Activated CD8-positive, alpha-beta memory T cell treated with anti-CD3 and anti-CD28 coated beads, Interleukin-2, amount 10 ng/mL, durations not matched to agents 7 days and 5 days (primary cell): ENCODE measurements at regions not wholly inside any gene's neighbourhood (a gene's known extent, or its start where the extent isn't known, plus 50 kb on each side); places are given as distances from the start of the nearest gene placed in this dataset.

Experiments used
- ATAC-seq: fragments of 150-1000 bp; cut with Tn5 transposase; one replicate; pipeline ENCODE4 v1.10.0; 2021; ENCODE audit warnings: moderate library complexity
- CTCF ChIA-PET: fragments of 350-600 bp; sonication (Branson Sonifier 250); formaldehyde crosslinking; loops from one replicate; lab custom pipeline; 2021; ENCODE audit warnings: antibody characterized with exemption; lab: Charles Lee
- DNase-seq: peaks from one replicate; pipeline ENCODE4 v3.0.0-alpha.2; 2020
- H3K27ac Mint-ChIP-seq: one replicate; pipeline ENCODE4 v1.8.0; 2021; ENCODE audit warnings: mild to moderate bottlenecking, mixed read lengths
- H3K27me3 Mint-ChIP-seq: one replicate; pipeline ENCODE4 v1.8.0; 2021; ENCODE audit warnings: mixed read lengths
- H3K36me3 Mint-ChIP-seq: one replicate; pipeline ENCODE4 v1.8.0; 2021; ENCODE audit warnings: mild to moderate bottlenecking, mixed read lengths
- H3K4me1 Mint-ChIP-seq: one replicate; pipeline ENCODE4 v1.8.0; 2021; ENCODE audit warnings: mixed read lengths
- H3K4me3 Mint-ChIP-seq: one replicate; pipeline ENCODE4 v1.8.0; 2021; ENCODE audit warnings: mild to moderate bottlenecking, moderate library complexity, mixed read lengths
- H3K9me3 Mint-ChIP-seq: one replicate; pipeline ENCODE4 v1.8.0; 2022; ENCODE audit warnings: low read depth, mixed read lengths

DNA sequence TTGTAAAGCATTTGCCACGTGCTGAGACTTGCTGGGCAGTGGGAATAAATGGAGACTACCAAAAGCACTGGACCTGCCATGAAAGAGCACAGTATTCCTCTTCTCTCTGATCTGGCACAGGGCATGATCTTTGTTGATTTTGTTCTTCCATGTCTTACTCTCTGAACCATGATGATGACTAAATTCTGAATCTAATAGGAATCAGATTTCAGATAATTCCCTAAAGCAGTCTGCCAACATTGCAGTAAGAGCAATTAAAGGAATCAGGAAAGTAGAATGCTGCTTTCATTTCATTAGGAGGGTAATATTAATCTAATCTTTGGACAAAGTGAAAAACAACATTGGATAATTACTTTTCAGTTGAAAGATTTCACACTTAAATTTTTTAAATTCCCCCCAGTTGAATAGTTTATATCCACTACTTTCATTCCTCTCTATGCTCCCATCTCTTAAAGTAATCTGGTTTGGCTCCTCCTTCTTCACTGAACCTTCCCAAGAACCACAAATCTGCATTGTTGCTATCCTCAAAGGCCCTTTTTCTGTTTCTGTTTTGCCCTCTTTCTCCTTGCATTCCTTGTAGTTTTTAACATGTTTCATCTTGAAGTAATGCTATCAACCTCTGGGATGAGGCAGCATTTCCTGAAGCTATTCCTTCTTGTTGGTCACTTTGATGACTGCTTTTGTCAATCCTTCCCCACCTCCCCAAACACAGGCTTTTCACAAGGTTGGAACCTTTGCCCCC, 243.2 kb upstream of the TENT5A start:
- Mint-ChIP-seq H3K4me1 (no peaks in the 10 kb centered on the region), H3K27ac (no peak overlapping the region), H3K27me3 (no peaks in the 10 kb centered on the region), H3K4me3 (no peak overlapping the region), H3K9me3 (no peaks in the 10 kb centered on the region), H3K36me3 (no peaks in the 10 kb centered on the region)
- ATAC-seq (no peak), DNase-seq (no peak)
- CTCF ChIA-PET = no interaction called here

- no peak for ATAC-seq
- H3K9me3 Mint-ChIP-seq = no peaks in the 10 kb centered on the region
- CTCF ChIA-PET = no interaction called here
- no peaks in the 10 kb centered on the region for H3K4me1 Mint-ChIP-seq
- no peak for DNase-seq
- H3K36me3 Mint-ChIP-seq = no peaks in the 10 kb centered on the region
- H3K27ac Mint-ChIP-seq = no peak overlapping the region
- H3K4me3 Mint-ChIP-seq = no peak overlapping the region
- no peaks in the 10 kb centered on the region for H3K27me3 Mint-ChIP-seq
These were observed 236.4 kb upstream of the TENT5A start for GRCh38 chr6:81988871-81989270.

- Mint-ChIP-seq H3K9me3 (no peaks in the 10 kb centered on the region), H3K36me3 (no peaks in the 10 kb centered on the region), H3K27me3 (no peaks in the 10 kb centered on the region), H3K27ac (no peak overlapping the region), H3K4me3 (no peak overlapping the region), H3K4me1 (no peaks in the 10 kb centered on the region)
- DNase-seq (no peak), ATAC-seq (no peak)
- CTCF ChIA-PET = no interaction called here
These were observed 236.0 kb upstream of the TENT5A start for GRCh38 chr6:81988446-81988845.

DNA sequence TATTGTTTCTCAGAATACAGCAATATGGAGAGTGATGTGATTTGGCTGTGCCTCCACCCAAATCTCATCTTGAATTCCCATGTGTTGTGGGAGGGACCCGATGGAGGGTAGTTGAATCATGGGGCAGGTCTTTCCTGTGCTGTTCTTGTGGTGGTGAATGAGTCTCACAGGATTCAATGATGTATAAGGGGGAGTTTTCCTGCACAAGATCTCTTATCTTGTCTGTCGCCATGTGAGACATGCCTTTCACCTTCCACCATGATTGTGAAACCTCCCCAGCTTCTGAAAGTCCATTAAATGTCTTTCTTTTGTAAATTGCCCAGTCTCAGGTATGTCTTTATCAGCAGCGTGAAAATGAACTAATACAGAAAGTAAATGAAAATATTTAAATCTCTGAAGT, 234.8 kb upstream of the TENT5A start:
- no peaks in the 10 kb centered on the region for H3K36me3 Mint-ChIP-seq
- no peak overlapping the region for H3K4me3 Mint-ChIP-seq
- DNase-seq (no peak), ATAC-seq (no peak)
- H3K27me3 Mint-ChIP-seq = no peaks in the 10 kb centered on the region
- H3K27ac Mint-ChIP-seq = no peak overlapping the region
- H3K4me1 Mint-ChIP-seq = no peaks in the 10 kb centered on the region
- CTCF ChIA-PET = no interaction called here
- H3K9me3 Mint-ChIP-seq = no peaks in the 10 kb centered on the region

DNA sequence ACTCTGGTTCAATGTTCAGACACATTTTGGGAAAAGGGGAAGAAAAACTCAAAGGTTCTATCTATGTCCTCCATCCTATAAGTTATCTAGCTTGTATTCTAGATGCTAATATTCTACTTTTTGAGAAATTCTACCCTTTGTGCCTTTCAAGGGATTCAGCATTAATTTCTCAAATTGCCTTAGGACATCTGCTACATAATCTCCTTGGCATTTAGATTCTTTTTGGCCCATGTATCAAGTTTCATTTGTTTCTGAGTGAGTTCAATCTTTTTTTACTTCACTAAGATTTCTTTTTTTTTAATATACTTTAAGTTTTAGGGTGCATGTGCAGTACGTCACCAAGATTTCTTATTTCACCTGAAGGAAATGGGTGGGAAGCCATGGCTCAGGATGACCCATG, 232.7 kb upstream of the TENT5A start:
- H3K9me3 Mint-ChIP-seq = peaks cover 4% of the 10 kb centered on the region
- DNase-seq (no peak), ATAC-seq (no peak)
- H3K4me3 Mint-ChIP-seq = no peak overlapping the region
- no peak overlapping the region for H3K27ac Mint-ChIP-seq
- no peaks in the 10 kb centered on the region for H3K27me3 Mint-ChIP-seq
- CTCF ChIA-PET = no interaction called here
- H3K4me1 Mint-ChIP-seq = no peaks in the 10 kb centered on the region
- no peaks in the 10 kb centered on the region for H3K36me3 Mint-ChIP-seq

- DNase-seq = no peak
- peaks cover 4% of the 10 kb centered on the region for H3K9me3 Mint-ChIP-seq
- no peak overlapping the region for H3K4me3 Mint-ChIP-seq
- ATAC-seq = no peak
- no peaks in the 10 kb centered on the region for H3K27me3 Mint-ChIP-seq
- CTCF ChIA-PET = no interaction called here
- H3K36me3 Mint-ChIP-seq = no peaks in the 10 kb centered on the region
- H3K4me1 Mint-ChIP-seq = no peaks in the 10 kb centered on the region
- no peak overlapping the region for H3K27ac Mint-ChIP-seq
These were observed 232.1 kb upstream of the TENT5A start for GRCh38 chr6:81984599-81984998.

DNA sequence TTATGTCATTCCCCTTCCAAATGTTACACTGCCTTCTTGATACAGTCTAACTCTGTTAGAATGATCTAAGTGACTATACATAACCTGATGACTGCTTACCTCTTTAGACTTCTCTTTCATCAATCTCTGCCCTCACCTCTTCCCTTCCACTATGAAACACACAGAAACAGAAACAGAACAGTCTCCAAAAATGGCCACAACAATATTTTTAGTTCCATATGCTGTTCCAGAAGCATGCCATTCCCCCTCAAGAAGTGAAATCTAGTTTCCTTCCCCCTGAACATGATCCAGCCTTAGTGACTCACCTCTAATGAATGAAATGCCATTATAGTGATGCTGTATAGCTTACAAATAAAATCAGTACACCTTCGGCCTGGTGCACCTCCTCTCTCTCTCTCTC, 229.3 kb upstream of the TENT5A start:
- DNase-seq (no peak), ATAC-seq (no peak)
- Mint-ChIP-seq H3K4me3 (no peak overlapping the region), H3K27me3 (no peaks in the 10 kb centered on the region), H3K36me3 (no peaks in the 10 kb centered on the region), H3K27ac (no peak overlapping the region), H3K9me3 (peaks cover 4% of the 10 kb centered on the region), H3K4me1 (no peaks in the 10 kb centered on the region)
- CTCF ChIA-PET = no interaction called here

- no peaks in the 10 kb centered on the region for H3K36me3 Mint-ChIP-seq
- no peak for ATAC-seq
- peaks cover 4% of the 10 kb centered on the region for H3K9me3 Mint-ChIP-seq
- no peaks in the 10 kb centered on the region for H3K4me1 Mint-ChIP-seq
- no peaks in the 10 kb centered on the region for H3K27me3 Mint-ChIP-seq
- no peak overlapping the region for H3K4me3 Mint-ChIP-seq
- CTCF ChIA-PET = no interaction called here
- no peak overlapping the region for H3K27ac Mint-ChIP-seq
- DNase-seq = no peak
These were observed 227.3 kb upstream of the TENT5A start for GRCh38 chr6:81979767-81980166.

GRCh38 chr6:81979329-81979728, 226.8 kb upstream of the TENT5A start:
- Mint-ChIP-seq H3K27ac (no peak overlapping the region), H3K36me3 (no peaks in the 10 kb centered on the region), H3K4me1 (no peaks in the 10 kb centered on the region), H3K27me3 (no peaks in the 10 kb centered on the region), H3K9me3 (peaks cover 4% of the 10 kb centered on the region), H3K4me3 (no peak overlapping the region)
- DNase-seq = no peak
- ATAC-seq = no peak
- CTCF ChIA-PET = no interaction called here

DNA sequence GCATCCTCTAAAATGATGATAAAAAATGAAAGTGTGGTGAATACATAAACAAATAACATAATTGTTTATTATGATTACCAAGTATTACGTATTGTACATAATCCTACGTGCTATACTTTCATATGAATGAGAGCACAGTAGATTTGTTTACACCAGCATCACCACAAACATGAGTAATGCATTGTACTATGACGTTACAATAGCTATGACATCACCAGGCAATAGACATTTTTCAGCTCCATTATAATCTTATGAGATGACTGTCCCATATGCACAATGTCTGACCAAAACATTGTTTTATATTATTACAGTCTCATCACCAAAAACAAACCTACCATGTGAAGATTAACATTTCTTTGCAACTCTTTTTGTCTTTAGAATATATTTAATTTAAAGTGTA, 225.7 kb upstream of the TENT5A start:
- Mint-ChIP-seq H3K9me3 (peaks cover 4% of the 10 kb centered on the region), H3K27ac (no peak overlapping the region), H3K27me3 (no peaks in the 10 kb centered on the region), H3K4me1 (no peaks in the 10 kb centered on the region), H3K36me3 (no peaks in the 10 kb centered on the region), H3K4me3 (no peak overlapping the region)
- CTCF ChIA-PET = no interaction called here
- DNase-seq = no peak
- no peak for ATAC-seq

DNA sequence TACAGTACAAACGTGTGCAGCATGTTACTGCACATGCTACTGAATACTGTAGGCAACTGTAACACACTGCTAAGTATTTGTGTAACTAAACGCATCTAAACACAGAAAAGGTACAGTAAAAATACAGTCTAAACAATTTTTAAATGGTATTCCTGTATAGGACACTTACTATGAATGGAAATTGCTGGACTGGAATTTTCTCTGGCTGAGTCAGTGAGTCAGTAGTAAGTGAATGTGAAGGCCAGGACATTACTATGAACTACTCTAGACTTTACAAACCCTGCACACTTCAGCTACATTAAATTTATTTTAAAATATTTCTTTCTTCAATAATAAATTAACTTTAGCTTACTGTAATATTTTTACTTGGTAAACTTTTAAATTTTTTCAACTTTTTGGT, 225.0 kb upstream of the TENT5A start:
- Mint-ChIP-seq H3K27ac (no peak overlapping the region), H3K4me1 (no peaks in the 10 kb centered on the region)

GRCh38 chr6:81969814-81970213, 217.3 kb upstream of the TENT5A start:
- CTCF ChIA-PET = no interaction called here
- DNase-seq (no peak), ATAC-seq (no peak)
- Mint-ChIP-seq H3K27me3 (no peaks in the 10 kb centered on the region), H3K4me3 (no peak overlapping the region), H3K9me3 (peaks cover 10% of the 10 kb centered on the region), H3K36me3 (no peaks in the 10 kb centered on the region), H3K27ac (no peak overlapping the region), H3K4me1 (no peaks in the 10 kb centered on the region)

More for the DNA sequence above, 225.0 kb upstream of the TENT5A start:
- H3K4me3 Mint-ChIP-seq = no peak overlapping the region
- H3K36me3 Mint-ChIP-seq = no peaks in the 10 kb centered on the region
- H3K9me3 Mint-ChIP-seq = peaks cover 5% of the 10 kb centered on the region
- ATAC-seq (no peak), DNase-seq (no peak)
- CTCF ChIA-PET = no interaction called here
- no peaks in the 10 kb centered on the region for H3K27me3 Mint-ChIP-seq

- no peak for DNase-seq
- no peak for ATAC-seq
- CTCF ChIA-PET = no interaction called here
- Mint-ChIP-seq H3K4me3 (no peak overlapping the region), H3K27me3 (no peaks in the 10 kb centered on the region), H3K27ac (no peak overlapping the region), H3K4me1 (no peaks in the 10 kb centered on the region), H3K9me3 (peaks cover 10% of the 10 kb centered on the region), H3K36me3 (no peaks in the 10 kb centered on the region)
These were observed 216.5 kb upstream of the TENT5A start for GRCh38 chr6:81969011-81969410.

DNA sequence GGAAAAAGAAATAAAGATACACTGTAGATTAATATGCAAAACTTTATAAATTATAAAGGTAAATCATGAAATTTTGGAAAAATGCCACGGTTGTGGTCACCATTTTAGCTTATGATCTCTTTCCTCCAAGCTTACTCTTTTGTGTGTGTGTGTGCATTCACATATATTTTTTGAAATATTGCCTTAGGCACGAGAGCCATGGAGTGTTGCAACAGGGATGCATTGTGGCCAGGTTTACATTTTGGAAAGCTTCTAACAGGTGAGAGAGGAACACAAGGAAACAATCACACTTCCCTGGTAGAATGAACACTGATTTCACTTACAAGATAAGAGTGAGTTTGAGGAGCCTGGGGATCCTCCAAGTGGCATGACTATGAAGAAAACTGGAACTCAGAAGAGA, 214.5 kb upstream of the TENT5A start:
- Mint-ChIP-seq H3K36me3 (no peaks in the 10 kb centered on the region), H3K27ac (no peak overlapping the region), H3K9me3 (peaks cover 11% of the 10 kb centered on the region), H3K4me3 (no peak overlapping the region), H3K4me1 (no peaks in the 10 kb centered on the region), H3K27me3 (no peaks in the 10 kb centered on the region)
- DNase-seq (no peak), ATAC-seq (no peak)
- CTCF ChIA-PET = no interaction called here

GRCh38 chr6:81962198-81962597, 209.7 kb upstream of the TENT5A start:
- no peaks in the 10 kb centered on the region for H3K36me3 Mint-ChIP-seq
- H3K27me3 Mint-ChIP-seq = no peaks in the 10 kb centered on the region
- H3K4me3 Mint-ChIP-seq = no peak overlapping the region
- CTCF ChIA-PET = no interaction called here
- no peak overlapping the region for H3K27ac Mint-ChIP-seq
- no peak for DNase-seq
- ATAC-seq = no peak
- peaks cover 3% of the 10 kb centered on the region for H3K9me3 Mint-ChIP-seq
- no peaks in the 10 kb centered on the region for H3K4me1 Mint-ChIP-seq
